ENCODE measurements at regions not wholly inside any gene's neighbourhood (a gene's known extent, or its start where the extent isn't known, plus 50 kb on each side); places are given as distances from the start of the nearest gene placed in this dataset.

DNA sequence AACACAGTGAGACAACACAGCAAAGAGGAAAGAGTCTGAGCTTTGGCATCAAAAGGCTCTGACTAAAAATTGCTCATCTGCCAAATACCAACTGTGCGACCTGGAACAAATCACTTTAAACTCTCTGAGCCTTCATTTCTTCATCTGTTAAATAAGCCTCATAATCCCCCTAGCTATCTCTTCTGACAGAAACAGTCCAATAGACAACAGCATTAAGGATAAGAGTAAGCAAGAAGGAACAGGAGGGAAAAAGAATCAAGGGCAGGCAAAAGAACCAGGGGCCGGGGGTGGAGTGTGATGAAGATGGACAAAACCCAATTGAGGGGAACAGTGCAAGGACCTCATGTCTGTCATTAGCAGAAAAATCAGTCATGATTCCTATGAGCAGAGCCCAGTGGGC is 79.4 kb upstream of the SETMAR start:
- H3K4me3 ChIP-seq (replicated peaks; ENCODE audit: low read depth, low read length) = no peak overlapping the region
- TF ChIP-seq, protein P1, sequence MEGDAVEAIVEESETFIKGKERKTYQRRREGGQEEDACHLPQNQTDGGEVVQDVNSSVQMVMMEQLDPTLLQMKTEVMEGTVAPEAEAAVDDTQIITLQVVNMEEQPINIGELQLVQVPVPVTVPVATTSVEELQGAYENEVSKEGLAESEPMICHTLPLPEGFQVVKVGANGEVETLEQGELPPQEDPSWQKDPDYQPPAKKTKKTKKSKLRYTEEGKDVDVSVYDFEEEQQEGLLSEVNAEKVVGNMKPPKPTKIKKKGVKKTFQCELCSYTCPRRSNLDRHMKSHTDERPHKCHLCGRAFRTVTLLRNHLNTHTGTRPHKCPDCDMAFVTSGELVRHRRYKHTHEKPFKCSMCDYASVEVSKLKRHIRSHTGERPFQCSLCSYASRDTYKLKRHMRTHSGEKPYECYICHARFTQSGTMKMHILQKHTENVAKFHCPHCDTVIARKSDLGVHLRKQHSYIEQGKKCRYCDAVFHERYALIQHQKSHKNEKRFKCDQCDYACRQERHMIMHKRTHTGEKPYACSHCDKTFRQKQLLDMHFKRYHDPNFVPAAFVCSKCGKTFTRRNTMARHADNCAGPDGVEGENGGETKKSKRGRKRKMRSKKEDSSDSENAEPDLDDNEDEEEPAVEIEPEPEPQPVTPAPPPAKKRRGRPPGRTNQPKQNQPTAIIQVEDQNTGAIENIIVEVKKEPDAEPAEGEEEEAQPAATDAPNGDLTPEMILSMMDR (IDR thresholded peaks at IDR 0.05; ENCODE audit: low read length, missing control alignments) = no peak
- no peak for DNase-seq (ENCODE audit: low read depth)

DNA sequence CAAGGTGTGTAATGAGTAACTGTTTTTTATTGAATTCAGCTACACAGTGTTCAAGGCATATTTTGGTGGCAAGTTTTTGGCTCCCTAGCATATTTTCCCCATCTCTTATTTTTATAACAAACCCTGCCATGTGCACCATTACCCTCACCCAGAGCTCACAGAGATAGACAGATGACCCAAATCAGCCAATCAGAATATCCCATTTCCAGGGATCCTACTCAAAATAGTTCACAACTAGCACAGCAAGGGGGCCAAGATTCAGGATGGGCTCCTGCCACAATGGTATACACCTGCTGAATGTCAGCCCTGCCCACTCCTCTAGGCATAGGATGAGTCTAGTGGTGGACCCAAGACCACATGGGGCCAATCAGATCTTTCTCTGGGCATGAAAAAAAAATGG is 78.8 kb upstream of the SETMAR start:
- no peak overlapping the region for H3K4me3 ChIP-seq (replicated peaks; ENCODE audit: low read depth, low read length)
- no peak for DNase-seq (ENCODE audit: low read depth)
- TF ChIP-seq, protein P1 (IDR thresholded peaks at IDR 0.05; ENCODE audit: low read length, missing control alignments) = no peak

DNA sequence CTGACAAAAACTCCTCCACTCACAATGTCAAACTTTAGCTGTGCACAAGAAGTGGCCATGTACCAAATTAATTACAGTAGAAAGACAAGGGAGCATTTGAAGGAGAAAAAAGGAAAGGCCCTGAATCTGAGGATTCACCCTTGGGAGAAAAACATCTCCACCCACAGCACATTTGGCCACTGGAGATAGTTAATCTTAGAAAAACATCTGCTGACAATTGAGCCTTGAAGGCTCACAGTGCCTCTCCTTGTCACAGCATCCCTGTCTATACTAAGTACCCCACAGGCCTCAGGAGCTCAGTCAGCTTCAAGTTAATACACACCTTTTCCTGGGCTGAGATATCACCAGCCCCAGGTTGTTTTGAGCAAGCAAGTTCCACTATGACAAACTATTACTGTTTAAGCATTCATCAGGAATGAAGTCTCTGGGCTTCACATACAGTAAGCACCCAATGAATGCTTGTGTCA is 78.1 kb upstream of the SETMAR start:
- TF ChIP-seq, protein P1 (IDR thresholded peaks at IDR 0.05; ENCODE audit: low read length, missing control alignments) = no peak
- no peak for DNase-seq (ENCODE audit: low read depth)
- no peak overlapping the region for H3K4me3 ChIP-seq (replicated peaks; ENCODE audit: low read depth, low read length)

DNA sequence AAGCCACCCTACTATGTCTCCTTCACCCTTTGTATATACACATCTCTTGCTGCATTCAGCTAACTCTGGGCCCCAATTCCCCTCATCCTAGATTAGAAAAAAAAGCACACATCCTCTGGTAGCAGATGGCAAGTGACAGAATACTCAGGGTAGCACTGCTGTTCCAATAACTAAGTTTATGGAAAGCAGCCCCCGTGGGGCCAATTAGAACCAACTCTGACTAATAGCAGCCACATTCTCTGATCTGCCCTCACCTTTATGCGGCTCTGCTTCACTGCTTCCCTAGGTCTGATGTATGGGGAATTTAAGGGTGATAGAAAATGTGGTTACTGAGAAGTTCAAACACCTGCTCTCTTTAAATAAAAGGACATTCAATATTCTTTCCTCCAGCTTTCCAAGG is 74.9 kb upstream of the SETMAR start:
- TF ChIP-seq, protein P1 (IDR thresholded peaks at IDR 0.05; ENCODE audit: low read length, missing control alignments) = no peak
- H3K4me3 ChIP-seq (replicated peaks; ENCODE audit: low read depth, low read length) = no peak overlapping the region
- DNase-seq (ENCODE audit: low read depth) = no peak

DNA sequence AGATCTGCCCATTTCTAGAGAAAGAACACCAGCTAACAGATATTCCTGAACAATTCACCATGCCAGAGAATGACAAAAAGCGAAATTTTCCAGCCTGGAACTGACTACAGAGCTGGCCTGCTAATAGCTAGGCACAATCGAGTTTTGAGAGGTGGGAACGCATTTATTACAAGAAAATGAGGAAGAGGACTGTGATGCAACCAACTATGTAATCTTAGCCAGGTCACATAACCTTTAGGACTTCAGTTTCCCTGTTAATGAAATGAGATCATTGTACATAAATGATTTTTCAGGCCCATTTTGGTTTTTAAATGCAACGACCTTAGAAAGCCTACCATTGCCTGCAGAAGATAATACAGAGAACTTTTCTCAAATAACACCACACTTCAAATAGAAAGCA is 72.1 kb upstream of the SETMAR start:
- DNase-seq (ENCODE audit: low read depth) = no peak
- TF ChIP-seq, protein P1 (IDR thresholded peaks at IDR 0.05; ENCODE audit: low read length, missing control alignments) = no peak
- no peak overlapping the region for H3K4me3 ChIP-seq (replicated peaks; ENCODE audit: low read depth, low read length)

DNA sequence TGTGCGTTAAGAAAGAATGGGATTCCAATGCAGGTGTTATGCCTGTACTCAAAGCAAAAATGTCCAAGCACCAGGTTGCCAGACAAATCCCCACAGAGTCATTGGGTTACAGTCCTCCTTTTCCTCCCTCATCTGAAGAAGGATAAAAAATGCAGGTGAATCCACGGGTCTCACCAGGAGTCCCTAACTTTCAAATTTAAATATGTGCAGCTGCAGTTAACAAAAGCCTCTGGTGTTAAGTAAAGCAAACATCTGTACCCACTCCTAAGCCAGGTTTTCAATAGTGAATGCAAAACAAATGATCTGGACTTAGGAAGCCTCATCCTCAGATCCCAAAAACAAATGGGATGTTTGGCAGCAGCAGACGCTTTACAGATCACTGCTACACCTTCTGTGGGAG is 70.4 kb upstream of the SETMAR start:
- no peak for DNase-seq (ENCODE audit: low read depth)
- TF ChIP-seq, protein P1 (IDR thresholded peaks at IDR 0.05; ENCODE audit: low read length, missing control alignments) = no peak

DNA sequence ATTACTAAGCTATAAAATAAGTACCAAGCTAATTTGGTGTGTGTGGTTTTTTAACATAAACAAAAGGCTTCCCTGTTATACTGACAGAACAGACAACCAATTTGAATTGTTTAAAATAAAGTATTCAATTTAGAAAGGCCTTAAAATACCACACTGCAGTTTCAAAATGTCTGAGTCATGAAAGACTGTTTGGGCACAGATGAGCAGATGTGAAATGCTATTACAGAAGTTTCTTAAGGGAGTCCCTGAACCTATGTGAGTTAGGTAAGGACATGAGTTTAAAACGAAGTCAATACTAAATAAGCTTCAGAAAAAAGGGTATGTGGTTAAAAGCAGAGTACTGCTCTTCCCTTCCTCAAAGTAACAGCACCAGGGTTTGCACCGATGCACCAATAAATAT is 69.7 kb upstream of the SETMAR start:
- no peak for DNase-seq (ENCODE audit: low read depth)
- no peak overlapping the region for H3K4me3 ChIP-seq (replicated peaks; ENCODE audit: low read depth, low read length)
- TF ChIP-seq, protein P1 (IDR thresholded peaks at IDR 0.05; ENCODE audit: low read length, missing control alignments) = no peak

More for the DNA sequence above, 70.4 kb upstream of the SETMAR start:
- no peak overlapping the region for H3K4me3 ChIP-seq (replicated peaks; ENCODE audit: low read depth, low read length)

Data from fibroblast of pulmonary artery (primary cell).